IMR-90 (cell line): ENCODE measurements at regions not wholly inside any gene's neighbourhood (a gene's known extent, or its start where the extent isn't known, plus 50 kb on each side); places are given as distances from the start of the nearest gene placed in this dataset.

Experiments used
- ATAC-seq: fragments of 200-7000 bp; cut with Tn5 transposase; 2 replicates; pipeline ENCODE4 v1.9.1; 2020; ENCODE audit warnings: low read depth, mild to moderate bottlenecking, moderate library complexity
- BruUV-seq: library from RNA; stranded (reverse); fragments of 400-500 nt; replicated peaks from 2 replicates; lab custom pipeline; 2021; lab: Mats Ljungman, UMichigan
- CTCF ChIA-PET: fragments of 300-600 bp; formaldehyde crosslinking; extraction: SDS; loops from one replicate; lab custom pipeline; 2021; ENCODE audit warnings: antibody characterized with exemption; lab: Yijun Ruan, JAX
- POLR2A ChIA-PET: fragments of 300-600 bp; sonication (Branson Sonifier 250); formaldehyde crosslinking; loops from one replicate; lab custom pipeline; 2022; ENCODE audit warnings: antibody characterized with exemption; ENCODE audit not compliant: unreplicated experiment; lab: Charles Lee
- DNase-seq: peaks from one replicate; pipeline ENCODE4 v3.0.0; 2013
- H2AFZ ChIP-seq: replicated peaks from 2 replicates; pipeline ENCODE3; 2013; ENCODE audit warnings: low read length, mild to moderate bottlenecking; ENCODE audit not compliant: poor library complexity
- H2AK5ac ChIP-seq: 2 replicates; pipeline ENCODE4 v1.6.1; 2013; ENCODE audit warnings: low read depth, low read length, inconsistent platforms
- H2AK9ac ChIP-seq: replicated peaks from 2 replicates; pipeline ENCODE3; 2013; ENCODE audit warnings: mild to moderate bottlenecking, low read depth, low read length, moderate library complexity; ENCODE audit not compliant: poor library complexity
- H2BK120ac ChIP-seq: 2 replicates; pipeline ENCODE4 v1.6.1; 2013; ENCODE audit warnings: low read depth, low read length, inconsistent platforms
- H2BK15ac ChIP-seq: 3 replicates; pipeline ENCODE4 v1.6.1; 2013; ENCODE audit warnings: low read depth, low read length, inconsistent platforms
- H2BK20ac ChIP-seq: 2 replicates; pipeline ENCODE4 v1.6.1; 2013; ENCODE audit warnings: low read depth, mild to moderate bottlenecking, inconsistent platforms, low read length, moderate library complexity
- H2BK5ac ChIP-seq: 2 replicates; pipeline ENCODE4 v1.6.1; 2013; ENCODE audit warnings: mild to moderate bottlenecking, low read depth, low read length, inconsistent platforms; ENCODE audit not compliant: poor library complexity, severe bottlenecking
- H3K14ac ChIP-seq: replicated peaks from 2 replicates; pipeline ENCODE4 v1.6.1; 2013; ENCODE audit warnings: low read depth, low read length, inconsistent platforms
- H3K18ac ChIP-seq: 2 replicates; pipeline ENCODE4 v1.6.1; 2013; ENCODE audit warnings: low read depth, low read length, control low read depth
- H3K23ac ChIP-seq: 2 replicates; pipeline ENCODE4 v1.6.1; 2013; ENCODE audit warnings: low read depth, low read length, inconsistent platforms
- H3K27ac ChIP-seq: 2 replicates; pipeline ENCODE4 v1.5.1; 2013; ENCODE audit warnings: mild to moderate bottlenecking, control low read depth, low read length; ENCODE audit not compliant: insufficient read depth
- H3K27me3 ChIP-seq: 2 replicates; pipeline ENCODE4 v1.6.1; 2013; ENCODE audit warnings: low read length; ENCODE audit not compliant: control insufficient read depth, insufficient read depth
- H3K36me3 ChIP-seq: 2 replicates; pipeline ENCODE4 v1.6.1; 2013; ENCODE audit warnings: low read length, mixed read lengths; ENCODE audit not compliant: control insufficient read depth, insufficient read depth
- H3K4ac ChIP-seq: 2 replicates; pipeline ENCODE4 v1.6.1; 2013; ENCODE audit warnings: low read depth, low read length, inconsistent platforms
- H3K4me1 ChIP-seq: 2 replicates; pipeline ENCODE4 v1.6.1; 2013; ENCODE audit warnings: low read length, mixed read lengths; ENCODE audit not compliant: control insufficient read depth, insufficient read depth
- H3K4me2 ChIP-seq: 2 replicates; pipeline ENCODE4 v1.6.1; 2013; ENCODE audit warnings: low read depth, mild to moderate bottlenecking, control low read depth, low read length, moderate library complexity
- H3K4me3 ChIP-seq: 2 replicates; pipeline ENCODE4 v1.5.1; 2013; ENCODE audit warnings: low read depth, mild to moderate bottlenecking, control low read depth, low read length, moderate library complexity; ENCODE audit not compliant: insufficient read depth
- H3K56ac ChIP-seq: 2 replicates; pipeline ENCODE4 v1.6.1; 2013; ENCODE audit warnings: low read length, inconsistent platforms; ENCODE audit not compliant: insufficient read depth; ENCODE audit errors: extremely low read depth
- H3K79me1 ChIP-seq, 2 experiments: 2 replicates each; pipeline ENCODE4 v1.6.1; 2013; ENCODE audit warnings: low read length in 2 of 2, inconsistent platforms in 1 of 2, low read depth in 1 of 2
- H3K9ac ChIP-seq: 2 replicates; pipeline ENCODE4 v1.6.1; 2013; ENCODE audit warnings: low read depth, low read length, control low read depth
- H3K9me1 ChIP-seq: 2 replicates; pipeline ENCODE4 v1.6.1; 2013; ENCODE audit warnings: low read length, inconsistent platforms; ENCODE audit not compliant: insufficient read depth
- H3K9me3 ChIP-seq: 2 replicates; pipeline ENCODE4 v1.6.1; 2013; ENCODE audit warnings: low read length; ENCODE audit not compliant: control insufficient read depth, insufficient read depth
- H4K20me1 ChIP-seq: 2 replicates; pipeline ENCODE4 v1.6.1; 2013; ENCODE audit warnings: low read length, inconsistent platforms; ENCODE audit not compliant: insufficient read depth
- H4K5ac ChIP-seq: 2 replicates; pipeline ENCODE4 v1.6.1; 2013; ENCODE audit warnings: mild to moderate bottlenecking, low read depth, low read length, control low read depth
- H4K8ac ChIP-seq, 2 experiments: 2 replicates each; pipeline ENCODE4 v1.6.1; 2013; ENCODE audit warnings: low read depth in 2 of 2, low read length in 2 of 2, control low read depth in 1 of 2, inconsistent platforms in 1 of 2
- H4K91ac ChIP-seq: 2 replicates; pipeline ENCODE4 v1.6.1; 2013; ENCODE audit warnings: low read depth, low read length, inconsistent platforms; ENCODE audit not compliant: insufficient read depth
- CEBPB ChIP-seq: IDR thresholded peaks from 2 replicates; pipeline ENCODE4 v1.6.1; 2012; ENCODE audit warnings: low read depth, low read length, improper control_type of control experiment
- ELK1 ChIP-seq: fragments of 150-350 bp; IDR thresholded peaks from 2 replicates; pipeline ENCODE4 v1.6.1; 2016; ENCODE audit warnings: low read depth, mild to moderate bottlenecking, low read length, moderate library complexity, borderline replicate concordance
- FOS ChIP-seq: fragments of 150-350 bp; IDR thresholded peaks from 2 replicates; pipeline ENCODE4 v1.6.1; 2016; ENCODE audit warnings: low read depth, low read length
- MAFK ChIP-seq: IDR thresholded peaks from 2 replicates; pipeline ENCODE4 v1.6.1; 2012; ENCODE audit warnings: low read depth, low read length, improper control_type of control experiment
- MAZ ChIP-seq: IDR thresholded peaks from 2 replicates; pipeline ENCODE4 v1.6.1; 2012; ENCODE audit warnings: low read depth, mild to moderate bottlenecking, low read length, improper control_type of control experiment, moderate library complexity, borderline replicate concordance
- NFE2L2 ChIP-seq: fragments of 150-350 bp; IDR thresholded peaks from 2 replicates; pipeline ENCODE4 v1.6.1; 2016; ENCODE audit warnings: low read depth, mild to moderate bottlenecking, low read length
- RAD21 ChIP-seq: IDR thresholded peaks from 2 replicates; pipeline ENCODE4 v1.6.1; 2012; ENCODE audit warnings: low read length, improper control_type of control experiment
- RFX5 ChIP-seq: IDR thresholded peaks from 2 replicates; pipeline ENCODE4 v1.8.0; 2012; ENCODE audit warnings: low read depth, mild to moderate bottlenecking, low read length, moderate library complexity
- SMC3 ChIP-seq: fragments of 150-350 bp; IDR thresholded peaks from 2 replicates; pipeline ENCODE4 v1.6.1; 2016; ENCODE audit warnings: low read depth, mild to moderate bottlenecking, antibody characterized with exemption, low read length, moderate library complexity
- USF2 ChIP-seq: fragments of 150-350 bp; IDR thresholded peaks from 2 replicates; pipeline ENCODE4 v1.6.1; 2017; ENCODE audit warnings: mild to moderate bottlenecking, antibody characterized with exemption, low read length, low read depth
- WGBS, 2 experiments: methylation state at CpG; one replicate each; pipeline versions ENCODE4 v1.1.5 to v1.1.7; 2013; ENCODE audit warnings: missing lambda C conversion rate in 2 of 2; ENCODE audit not compliant: insufficient read length in 1 of 2; ENCODE audit errors: extremely low coverage in 2 of 2; 5-methylcytosine and 5-hydroxymethylcytosine counted together
- dilution Hi-C: fragments of 300-500 bp; cut with HindIII; formaldehyde crosslinking; loops from one replicate; pipeline ENCODE4 v1.14.3; 2018; ENCODE audit warnings: low sequenced_read_pairs; ENCODE audit not compliant: unreplicated experiment
- in situ Hi-C: fragments of 300-500 bp; cut with MboI; formaldehyde crosslinking; loops from 3 replicates; pipeline ENCODE4 v1.14.3; 2019; ENCODE audit warnings: low sequenced_read_pairs, inconsistent platforms, mixed read lengths
- intact Hi-C: fragments of 100-400 bp; cut with micrococcal nuclease; formaldehyde crosslinking; loops from 2 replicates; pipeline ENCODE4 v1.10.0; 2022
- TF ChIP-seq, protein P1 (sequence below): conservative IDR thresholded peaks from 2 replicates; pipeline ENCODE4 v1.5.1; 2012; ENCODE audit warnings: mild to moderate bottlenecking, low read depth, low read length, improper control_type of control experiment

DNA sequence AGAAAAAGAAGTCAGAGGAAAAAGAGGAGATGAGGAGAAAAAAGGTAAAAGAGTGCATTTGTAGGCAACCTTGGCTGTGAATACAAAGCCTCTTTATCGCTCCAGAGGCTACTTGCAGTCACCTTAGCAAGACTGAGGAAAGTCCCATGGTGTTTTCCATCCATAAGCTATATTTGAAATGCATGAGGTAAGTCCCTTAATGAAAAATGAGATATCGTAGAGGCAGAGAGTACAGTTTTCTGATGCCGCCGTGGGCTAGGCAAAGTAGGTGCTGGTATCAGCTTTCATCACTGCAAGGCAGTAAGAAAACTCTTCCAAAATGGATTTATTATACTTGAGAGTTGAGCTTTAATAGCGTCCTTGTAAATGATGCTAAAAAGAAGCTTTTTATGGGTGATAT is 186.8 kb downstream of the ASCL1 start:
- Histone ChIP-seq H3K4me1 (no peaks in the 10 kb centered on the region), H3K79me1 (no peaks in the 10 kb centered on the region), H3K4me2 (no peak overlapping the region), H3K36me3 (no peaks in the 10 kb centered on the region), H3K9me1 (no peaks in the 10 kb centered on the region), H2BK15ac (no peak overlapping the region), H3K27me3 (no peaks in the 10 kb centered on the region), H2AK5ac (no peak overlapping the region), H4K91ac (no peak overlapping the region), H3K9me3 (peaks cover 9% of the 10 kb centered on the region), H3K4ac (no peak overlapping the region), H4K5ac (no peak overlapping the region), H2BK5ac (no peak overlapping the region), H3K56ac (no peak overlapping the region), H2AK9ac (no peak overlapping the region), H3K4me3 (no peak overlapping the region), H4K20me1 (no peaks in the 10 kb centered on the region), H3K18ac (no peak overlapping the region), H3K9ac (no peak overlapping the region), H2BK120ac (no peak overlapping the region), H4K8ac (no peak overlapping the region), H3K27ac (no peak overlapping the region), H3K14ac (no peak overlapping the region), H3K23ac (no peak overlapping the region), H2BK20ac (no peak overlapping the region), H2AFZ (no peak overlapping the region)
- ChIA-PET CTCF (no interaction called here), POLR2A (no interaction called here)
- TF ChIP-seq FOS (no peak), USF2 (no peak), ELK1 (no peak), MAFK (no peak), MAZ (no peak), CEBPB (no peak), SMC3 (no peak), RFX5 (no peak), RAD21 (no peak), NFE2L2 (no peak)
- TF ChIP-seq, protein P1, sequence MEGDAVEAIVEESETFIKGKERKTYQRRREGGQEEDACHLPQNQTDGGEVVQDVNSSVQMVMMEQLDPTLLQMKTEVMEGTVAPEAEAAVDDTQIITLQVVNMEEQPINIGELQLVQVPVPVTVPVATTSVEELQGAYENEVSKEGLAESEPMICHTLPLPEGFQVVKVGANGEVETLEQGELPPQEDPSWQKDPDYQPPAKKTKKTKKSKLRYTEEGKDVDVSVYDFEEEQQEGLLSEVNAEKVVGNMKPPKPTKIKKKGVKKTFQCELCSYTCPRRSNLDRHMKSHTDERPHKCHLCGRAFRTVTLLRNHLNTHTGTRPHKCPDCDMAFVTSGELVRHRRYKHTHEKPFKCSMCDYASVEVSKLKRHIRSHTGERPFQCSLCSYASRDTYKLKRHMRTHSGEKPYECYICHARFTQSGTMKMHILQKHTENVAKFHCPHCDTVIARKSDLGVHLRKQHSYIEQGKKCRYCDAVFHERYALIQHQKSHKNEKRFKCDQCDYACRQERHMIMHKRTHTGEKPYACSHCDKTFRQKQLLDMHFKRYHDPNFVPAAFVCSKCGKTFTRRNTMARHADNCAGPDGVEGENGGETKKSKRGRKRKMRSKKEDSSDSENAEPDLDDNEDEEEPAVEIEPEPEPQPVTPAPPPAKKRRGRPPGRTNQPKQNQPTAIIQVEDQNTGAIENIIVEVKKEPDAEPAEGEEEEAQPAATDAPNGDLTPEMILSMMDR, result no peak
- dilution Hi-C loops, result no loop called here
- ATAC-seq (no peak), DNase-seq (no peak)
- no TSS peak for BruUV-seq
- 53% methylated on average over 3 of the region's 5 CpGs; no CpG with 5 or more reads in 1 of the 2 experiments for WGBS, 2 experiments
- intact Hi-C loops, result no loop called here
- in situ Hi-C loops, result no loop called here
